GM19193 (cell line): ENCODE measurements at regions not wholly inside any gene's neighbourhood (a gene's known extent, or its start where the extent isn't known, plus 50 kb on each side); places are given as distances from the start of the nearest gene placed in this dataset.

Experiments
- POLR2A ChIP-seq: IDR thresholded peaks from 4 replicates; pipeline ENCODE4 v1.6.1; 2011; ENCODE audit not compliant: insufficient read depth, insufficient read length; ENCODE audit errors: extremely low read depth

- no peak for TF ChIP-seq POLR2A
Measured at GRCh38 chr2:8331068-8331467, 350.8 kb upstream of the ID2 start.

GRCh38 chr2:8332646-8333045, 349.2 kb upstream of the ID2 start:
- TF ChIP-seq POLR2A, result no peak

GRCh38 chr2:8333177-8333831, 348.6 kb upstream of the ID2 start:
- no peak for TF ChIP-seq POLR2A

- TF ChIP-seq POLR2A, result no peak
Measured at GRCh38 chr2:8334866-8335325, 347.0 kb upstream of the ID2 start.

GRCh38 chr2:8335801-8336200, 346.1 kb upstream of the ID2 start:
- TF ChIP-seq POLR2A, result no peak

- TF ChIP-seq POLR2A, result no peak
Measured at GRCh38 chr2:8337321-8337720, 344.5 kb upstream of the ID2 start.

GRCh38 chr2:8342407-8342806, 339.4 kb upstream of the ID2 start:
- TF ChIP-seq POLR2A, result no peak

- TF ChIP-seq POLR2A, result no peak
Measured at GRCh38 chr2:8343031-8343430, 338.8 kb upstream of the ID2 start.

- TF ChIP-seq POLR2A, result no peak
Measured at GRCh38 chr2:8344144-8345097, 337.4 kb upstream of the ID2 start.

GRCh38 chr2:8345200-8345599, 336.7 kb upstream of the ID2 start:
- TF ChIP-seq POLR2A, result no peak

- no peak for TF ChIP-seq POLR2A
Measured at GRCh38 chr2:8346208-8346607, 335.6 kb upstream of the ID2 start.

- TF ChIP-seq POLR2A, result no peak
Measured at GRCh38 chr2:8346706-8347430, 335.0 kb upstream of the ID2 start.

- no peak for TF ChIP-seq POLR2A
Measured at GRCh38 chr2:8352296-8352695, 329.6 kb upstream of the ID2 start.

GRCh38 chr2:8352989-8353388, 328.9 kb upstream of the ID2 start:
- no peak for TF ChIP-seq POLR2A

- no peak for TF ChIP-seq POLR2A
Measured at GRCh38 chr2:8355102-8355859, 326.6 kb upstream of the ID2 start.

GRCh38 chr2:8357738-8358518, 323.9 kb upstream of the ID2 start:
- TF ChIP-seq POLR2A, result no peak
